DMS79 (cell line): ENCODE measurements at regions not wholly inside any gene's neighbourhood (a gene's known extent, or its start where the extent isn't known, plus 50 kb on each side); places are given as distances from the start of the nearest gene placed in this dataset.

ENCODE experiments used
- DNase-seq: peaks from one replicate; lab custom pipeline; 2025; lab: John Stamatoyannopoulos, UW

- no peak for DNase-seq
Measured at GRCh38 chr4:132540268-132540667, 608.8 kb upstream of the PCDH10 start.

GRCh38 chr4:132540797-132541196, 608.3 kb upstream of the PCDH10 start:
- no peak for DNase-seq

- no peak for DNase-seq
Measured at GRCh38 chr4:132542228-132542627, 606.9 kb upstream of the PCDH10 start.

DNA sequence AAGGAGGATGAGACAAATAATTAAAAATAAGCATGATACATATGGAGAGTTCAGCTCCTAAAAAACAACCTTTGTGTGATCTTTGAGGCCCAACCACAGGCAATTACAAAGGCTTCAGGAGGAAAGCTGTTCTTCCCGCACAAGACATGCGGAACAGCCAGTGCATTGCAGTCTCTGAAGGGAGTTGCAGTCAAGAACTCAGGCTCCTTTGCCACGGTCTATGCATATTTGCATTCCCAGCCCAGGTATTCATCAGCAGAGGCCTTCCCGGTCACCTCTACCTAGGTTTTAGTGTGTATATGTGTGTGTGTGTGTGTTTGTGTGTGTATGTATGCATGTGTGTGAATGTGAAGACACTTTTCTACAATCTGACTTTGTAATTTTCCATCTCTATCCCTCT, 600.6 kb upstream of the PCDH10 start:
- DNase-seq, result no peak

DNA sequence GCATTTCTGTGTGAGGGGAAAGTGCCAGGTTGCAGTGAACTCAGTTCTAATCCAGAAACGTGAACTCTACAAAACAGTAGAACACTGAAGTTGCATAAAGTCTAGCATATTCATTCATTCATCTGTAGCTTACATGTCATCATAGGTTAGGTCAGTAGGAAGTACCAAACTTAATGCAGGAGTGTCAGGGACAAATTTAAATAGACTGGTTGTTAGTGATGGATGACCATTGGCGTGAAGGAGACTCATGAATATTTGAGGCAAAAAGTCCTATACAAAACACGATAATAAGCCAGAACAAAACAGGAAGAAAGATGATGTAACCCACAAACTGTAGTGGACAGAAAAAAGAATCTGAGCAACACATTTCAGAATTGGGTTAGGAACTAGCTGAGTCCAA, 592.8 kb upstream of the PCDH10 start:
- no peak for DNase-seq

- no peak for DNase-seq
Measured at GRCh38 chr4:132557660-132558059, 591.4 kb upstream of the PCDH10 start.

- DNase-seq, result no peak
Measured at GRCh38 chr4:132564920-132565319, 584.2 kb upstream of the PCDH10 start.

GRCh38 chr4:132565542-132565941, 583.6 kb upstream of the PCDH10 start:
- DNase-seq, result no peak

GRCh38 chr4:132572210-132572609, 576.9 kb upstream of the PCDH10 start:
- no peak for DNase-seq

- DNase-seq, result no peak
Measured at GRCh38 chr4:132587626-132588025, 561.5 kb upstream of the PCDH10 start.

DNA sequence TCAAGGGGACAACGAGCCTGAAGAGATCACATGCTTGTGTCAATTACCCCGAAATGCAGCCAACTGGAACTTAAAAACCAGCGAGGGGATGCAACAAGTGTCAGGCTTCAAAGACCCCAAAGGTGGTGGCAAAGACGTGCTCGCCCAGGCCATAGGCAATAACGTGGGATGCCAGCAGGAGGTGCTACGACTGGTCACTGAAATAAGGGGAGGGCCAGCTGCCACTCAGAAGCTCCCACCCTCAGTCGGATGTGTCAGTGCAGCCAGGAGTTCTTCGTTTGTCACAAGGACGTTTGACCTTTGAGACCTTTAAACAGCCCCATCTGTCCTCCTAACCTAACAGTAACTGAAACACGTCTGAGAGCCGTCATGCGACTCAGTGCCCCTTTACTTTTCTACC, 556.8 kb upstream of the PCDH10 start:
- DNase-seq, result no peak

DNA sequence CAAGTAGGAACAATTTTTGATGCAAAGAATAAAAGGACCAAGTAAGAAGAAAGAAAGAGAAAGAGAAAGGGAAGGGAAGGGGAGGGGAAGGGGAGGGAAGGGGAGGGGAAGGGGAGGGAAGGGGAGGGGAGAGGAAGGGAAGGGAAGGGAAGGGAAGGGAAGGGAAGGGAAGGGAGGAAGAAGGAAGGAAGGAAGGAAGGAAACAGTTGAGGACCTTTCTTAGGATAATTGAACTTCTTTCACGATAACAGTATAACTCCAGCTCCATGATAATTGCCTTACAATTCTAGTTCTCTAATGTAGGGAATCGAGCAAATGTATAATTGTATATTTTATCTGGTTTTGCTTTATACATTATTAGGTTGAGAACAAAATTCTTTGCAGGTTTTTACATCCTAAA, 556.2 kb upstream of the PCDH10 start:
- DNase-seq, result no peak

- no peak for DNase-seq
Measured at GRCh38 chr4:132593717-132594400, 555.2 kb upstream of the PCDH10 start.

DNA sequence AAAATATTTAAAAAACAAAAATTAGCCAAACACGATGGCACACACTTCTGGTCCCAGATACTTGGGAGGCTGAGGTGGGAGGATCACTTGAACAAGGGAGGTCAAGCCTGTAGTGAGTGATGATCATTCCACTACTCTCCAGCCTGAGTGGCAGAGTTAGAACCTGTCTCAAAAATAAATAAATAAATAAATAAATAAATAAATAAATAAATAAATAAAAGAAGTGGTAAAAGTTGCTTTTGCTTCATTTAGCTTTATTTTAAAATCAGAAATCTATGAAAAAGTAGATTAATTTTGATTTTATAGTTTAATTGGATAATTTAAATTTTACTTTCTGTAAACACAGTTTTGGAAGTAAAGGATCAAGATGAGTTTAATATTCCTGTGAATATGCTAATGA, 552.9 kb upstream of the PCDH10 start:
- no peak for DNase-seq

GRCh38 chr4:132605551-132605950, 543.5 kb upstream of the PCDH10 start:
- no peak for DNase-seq

- DNase-seq, result no peak
Measured at GRCh38 chr4:132614682-132615081, 534.4 kb upstream of the PCDH10 start.

DNA sequence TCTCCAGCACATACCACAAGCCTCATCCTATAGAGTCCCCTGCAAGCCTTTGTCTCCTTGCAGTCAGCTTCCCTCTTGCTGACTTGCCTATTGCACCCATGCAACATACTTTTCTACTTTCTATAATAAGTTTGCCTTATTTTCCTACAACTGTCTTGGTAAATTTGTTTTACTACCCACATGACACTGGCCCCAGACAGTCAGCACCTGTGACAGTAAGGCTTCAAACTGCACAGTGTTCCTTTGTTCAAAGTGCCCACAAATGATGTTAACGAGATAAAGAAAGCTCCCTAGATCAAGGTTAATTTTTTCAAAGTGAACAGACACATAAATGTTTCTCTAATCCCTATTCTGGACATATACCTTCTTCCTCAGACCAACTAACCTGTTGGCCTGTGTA, 529.1 kb upstream of the PCDH10 start:
- DNase-seq, result no peak

- DNase-seq, result no peak
Measured at GRCh38 chr4:132642016-132642817, 506.9 kb upstream of the PCDH10 start.

GRCh38 chr4:132646186-132646585, 502.9 kb upstream of the PCDH10 start:
- DNase-seq, result no peak

GRCh38 chr4:132651196-132651595, 497.9 kb upstream of the PCDH10 start:
- DNase-seq, result no peak

DNA sequence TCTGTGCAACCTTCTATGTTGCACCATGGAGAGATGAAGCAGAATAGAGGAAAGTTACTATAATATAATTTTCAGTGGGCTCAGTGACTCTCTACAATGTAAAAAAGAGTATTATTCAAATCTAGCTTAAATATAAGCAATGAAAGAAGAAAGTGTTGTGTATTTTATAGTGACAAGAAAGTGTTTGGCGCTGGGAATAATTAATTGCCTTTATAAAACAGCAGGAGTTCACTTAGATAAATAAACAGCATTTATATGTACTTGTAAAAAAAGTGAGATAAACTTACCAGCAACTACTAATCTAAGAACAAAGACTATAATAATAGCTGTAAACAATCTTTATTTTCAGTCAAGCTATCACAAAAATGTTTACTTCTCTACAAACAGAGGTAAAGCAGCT, 488.9 kb upstream of the PCDH10 start:
- no peak for DNase-seq

GRCh38 chr4:132662456-132662855, 486.6 kb upstream of the PCDH10 start:
- DNase-seq, result no peak

GRCh38 chr4:132669786-132670185, 479.3 kb upstream of the PCDH10 start:
- DNase-seq, result no peak

- DNase-seq, result no peak
Measured at GRCh38 chr4:132670557-132670956, 478.5 kb upstream of the PCDH10 start.
